Right ventricle myocardium inferior (tissue), 1 donor: ENCODE measurements at regions not wholly inside any gene's neighbourhood (a gene's known extent, or its start where the extent isn't known, plus 50 kb on each side); places are given as distances from the start of the nearest gene placed in this dataset.

Experiments used
- ATAC-seq: fragments of 200-7000 bp; cut with Tn5 transposase; one replicate; pipeline ENCODE4 v1.9.1; 2020; ENCODE audit warnings: mild to moderate bottlenecking, moderate library complexity
- DNase-seq: peaks from one replicate; pipeline ENCODE4 v3.0.0; 2021; ENCODE audit errors: missing footprints
- intact Hi-C: fragments of 100-400 bp; cut with DNase I; formaldehyde crosslinking; loops from one replicate; pipeline ENCODE4 v1.11.0; 2022
- donor health status: DM: no; HTN: yes; CAD: no; lungs with severe emphysema.

- ATAC-seq (no peak), DNase-seq (no peak)
- intact Hi-C loops = no loop called here
These were observed 137.8 kb downstream of the TTLL2 start for GRCh38 chr6:167462514-167463312.

- DNase-seq = no peak
- intact Hi-C loops = no loop called here
- ATAC-seq = peak; percentile 88
These were observed 139.3 kb downstream of the TTLL2 start for GRCh38 chr6:167464177-167464576.

GRCh38 chr6:167465482-167465881 lies 140.6 kb downstream of the TTLL2 start:
- intact Hi-C loops = no loop called here
- DNase-seq (no peak), ATAC-seq (no peak)

GRCh38 chr6:167467282-167467681 lies 142.4 kb downstream of the TTLL2 start:
- intact Hi-C loops = no loop called here
- DNase-seq (no peak), ATAC-seq (no peak)

- intact Hi-C loops = no loop called here
- ATAC-seq (no peak), DNase-seq (no peak)
These were observed 143.0 kb downstream of the TTLL2 start for GRCh38 chr6:167467793-167468431.

- no peak for ATAC-seq
- DNase-seq = no peak
- intact Hi-C loops = no loop called here
These were observed 144.2 kb downstream of the TTLL2 start for GRCh38 chr6:167469101-167469500.

- DNase-seq (no peak), ATAC-seq (peak; percentile 82)
- intact Hi-C loops = no loop called here
These were observed 144.8 kb downstream of the TTLL2 start for GRCh38 chr6:167469672-167470071.

GRCh38 chr6:167470101-167470835 lies 145.4 kb downstream of the TTLL2 start:
- ATAC-seq (no peak), DNase-seq (no peak)
- intact Hi-C loops = no loop called here

- intact Hi-C loops = no loop called here
- DNase-seq (no peak), ATAC-seq (peak; percentile 29)
These were observed 146.1 kb downstream of the TTLL2 start for GRCh38 chr6:167470836-167471547.

GRCh38 chr6:167471548-167471930 lies 146.7 kb downstream of the TTLL2 start:
- intact Hi-C loops = no loop called here
- DNase-seq = no peak
- ATAC-seq = no peak

- no peak for DNase-seq
- ATAC-seq = no peak
- intact Hi-C loops = no loop called here
These were observed 147.3 kb downstream of the TTLL2 start for GRCh38 chr6:167472148-167472547.

- ATAC-seq (no peak), DNase-seq (no peak)
- intact Hi-C loops = no loop called here
These were observed 148.0 kb downstream of the TTLL2 start for GRCh38 chr6:167472880-167473279.

- no peak for ATAC-seq
- intact Hi-C loops = no loop called here
- DNase-seq = no peak
These were observed 149.3 kb downstream of the TTLL2 start for GRCh38 chr6:167474171-167474570.

- DNase-seq (no peak), ATAC-seq (no peak)
- intact Hi-C loops = no loop called here
These were observed 149.8 kb downstream of the TTLL2 start for GRCh38 chr6:167474725-167475124.

- intact Hi-C loops = no loop called here
- ATAC-seq = no peak
- no peak for DNase-seq
These were observed 151.1 kb downstream of the TTLL2 start for GRCh38 chr6:167475947-167476346.

GRCh38 chr6:167476844-167477595 lies 152.1 kb downstream of the TTLL2 start:
- DNase-seq (no peak), ATAC-seq (no peak)
- intact Hi-C loops = no loop called here

- ATAC-seq (no peak), DNase-seq (no peak)
- intact Hi-C loops = no loop called here
These were observed 152.8 kb downstream of the TTLL2 start for GRCh38 chr6:167477688-167478087.

- ATAC-seq (no peak), DNase-seq (no peak)
- intact Hi-C loops = no loop called here
These were observed 154.4 kb downstream of the TTLL2 start for GRCh38 chr6:167479301-167479700.
